Suppressor macrophage (primary cell): ENCODE measurements at regions not wholly inside any gene's neighbourhood (a gene's known extent, or its start where the extent isn't known, plus 50 kb on each side); places are given as distances from the start of the nearest gene placed in this dataset.
A peak's percentile ranks its signal among the peaks of the same experiment; 100 is the strongest.
"Not testable (repeated sequence)": the region's sequence is repeated elsewhere in the genome, so short reads cannot be mapped to it uniquely, and the experiment has no call there.

ENCODE experiments used
- DNase-seq, 4 experiments: peaks; one replicate each; pipeline ENCODE4 v3.0.0-alpha.2; 2020 to 2022

DNA sequence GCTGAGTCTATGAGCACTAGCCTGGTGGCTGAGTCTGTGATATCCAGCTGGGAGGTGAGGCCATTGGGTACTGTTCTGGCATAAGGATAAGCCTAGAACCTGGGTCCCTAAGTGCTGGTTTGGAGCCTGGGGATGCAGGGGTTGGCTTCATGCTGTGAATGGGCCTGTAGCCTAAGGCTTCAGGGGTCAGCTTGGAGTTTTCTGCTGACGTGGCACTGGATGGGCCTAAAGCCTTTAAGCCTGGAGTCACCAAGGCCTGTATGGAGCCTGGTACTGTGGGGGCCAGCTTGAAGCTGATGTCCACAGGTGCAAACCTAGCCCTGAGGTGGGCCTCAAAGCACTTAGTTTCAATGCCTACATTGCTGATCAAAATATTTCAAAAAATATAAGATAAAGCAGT is 979.6 kb upstream of the POU3F4 start:
- no peak for DNase-seq

DNA sequence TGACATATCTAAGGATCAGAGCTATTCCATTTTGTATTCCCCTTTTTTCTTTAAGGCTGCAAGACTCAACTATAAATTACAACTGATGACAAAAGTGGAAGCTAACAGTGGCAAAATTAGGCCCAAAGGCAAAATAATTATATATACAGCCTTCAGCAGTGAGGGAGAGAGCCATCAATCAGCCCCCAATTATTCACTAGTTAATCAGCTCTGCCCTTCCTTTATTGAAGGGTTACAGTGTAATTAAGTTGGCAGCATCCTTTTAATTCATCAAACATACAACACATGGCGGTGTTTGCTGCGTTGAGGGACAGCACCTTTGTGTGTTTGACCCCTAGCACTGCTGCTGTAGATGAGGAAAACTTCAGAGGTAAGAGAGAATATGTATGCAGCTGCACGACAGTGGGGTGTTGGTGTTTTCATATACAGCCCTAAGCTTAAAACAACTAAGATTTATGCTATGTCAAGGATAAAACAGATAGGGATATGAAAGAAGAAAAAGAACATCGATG is 973.9 kb upstream of the POU3F4 start:
- DNase-seq = no peak

DNA sequence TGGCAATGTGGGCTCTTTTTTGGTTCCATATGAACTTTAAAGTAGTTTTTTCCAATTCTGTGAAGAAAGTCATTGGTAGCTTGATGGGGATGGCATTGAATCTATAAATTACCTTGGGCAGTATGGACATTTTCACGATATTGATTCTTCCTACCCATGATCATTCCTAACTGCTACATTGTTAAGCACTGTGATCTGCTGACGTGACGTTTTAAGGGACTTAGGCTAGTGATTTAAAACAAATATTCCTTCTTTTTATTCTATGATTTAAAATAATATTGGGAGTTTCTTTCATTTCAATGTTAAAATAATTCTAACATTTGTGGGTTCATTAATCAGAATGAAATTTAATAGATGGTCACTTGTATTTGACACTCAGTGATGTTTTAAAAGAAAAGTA is 970.9 kb upstream of the POU3F4 start:
- not testable (repeated sequence) for DNase-seq

DNA sequence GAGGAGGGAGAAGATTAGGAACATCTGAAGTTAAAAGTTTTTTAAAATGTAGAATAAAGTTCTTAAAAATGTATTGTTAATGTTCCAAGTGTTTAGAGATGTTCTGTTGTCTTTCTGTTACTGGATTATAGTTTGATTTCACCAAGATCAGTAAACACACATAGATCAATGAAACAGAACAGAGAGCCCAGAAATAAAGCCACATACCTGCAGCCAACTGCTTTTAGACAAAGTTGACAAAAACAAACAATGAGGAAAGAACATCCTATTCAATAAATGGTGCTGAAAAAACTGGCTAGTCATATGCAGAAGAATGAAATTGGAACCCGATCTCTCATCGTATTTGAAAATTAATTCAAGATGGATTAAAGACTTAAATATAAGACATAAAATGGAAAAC is 966.3 kb upstream of the POU3F4 start:
- DNase-seq = no peak

DNA sequence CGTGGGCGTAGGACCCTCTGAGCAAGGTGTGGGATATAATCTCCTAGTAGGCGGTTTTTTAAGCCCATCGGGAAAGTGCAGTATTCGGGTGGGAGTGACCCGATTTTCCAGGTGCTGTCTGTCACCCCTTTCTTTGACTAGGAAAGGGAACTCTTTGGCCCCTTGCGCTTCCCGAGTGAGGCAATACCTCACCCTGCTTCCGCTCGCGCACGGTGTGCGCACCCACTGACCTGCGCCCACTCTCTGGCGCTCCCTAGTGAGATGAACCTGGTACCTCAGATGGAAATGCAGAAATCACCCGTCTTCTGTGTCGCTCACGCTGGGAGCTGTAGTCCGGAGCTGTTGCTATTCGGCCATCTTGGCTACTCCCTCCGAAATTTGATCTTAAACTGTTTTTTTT is 955.9 kb upstream of the POU3F4 start:
- not testable (repeated sequence) for DNase-seq

DNA sequence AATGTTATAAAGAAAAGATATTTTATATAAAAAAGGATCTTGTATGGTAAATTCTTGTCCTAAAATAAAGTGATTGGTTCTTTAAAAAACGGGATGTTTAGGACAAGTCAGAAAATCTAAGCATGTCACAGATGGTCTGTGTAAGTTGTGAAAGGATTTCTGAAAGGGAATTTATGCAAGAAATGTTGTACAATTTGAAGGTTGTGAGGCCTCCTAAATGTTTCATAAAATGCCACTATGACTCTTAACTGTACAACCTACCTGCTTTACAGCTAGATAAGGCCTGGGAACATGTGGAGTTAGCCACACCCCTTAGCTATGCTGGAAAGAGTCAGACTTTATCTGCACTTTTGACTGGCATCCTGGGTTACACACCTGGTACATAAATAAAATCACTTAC is 951.5 kb upstream of the POU3F4 start:
- DNase-seq = no peak

DNA sequence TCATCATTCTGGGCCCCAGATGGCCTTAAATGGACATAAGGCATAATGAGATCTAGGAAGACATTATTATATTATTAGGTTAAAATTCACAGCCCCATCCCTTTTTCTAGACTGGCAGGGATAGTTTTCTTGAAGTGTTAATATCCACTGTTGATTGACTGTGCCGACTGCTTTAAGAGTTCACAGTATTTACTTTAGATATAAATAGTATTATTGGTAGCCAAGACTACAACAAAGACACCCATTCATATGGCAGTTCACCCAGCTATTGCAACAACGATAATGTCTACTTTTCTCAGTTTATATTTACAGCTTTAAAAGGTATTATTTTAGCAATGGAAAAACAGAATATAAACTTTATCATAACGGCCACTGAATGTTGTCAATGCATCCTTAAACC is 922.2 kb upstream of the POU3F4 start:
- DNase-seq = no peak

DNA sequence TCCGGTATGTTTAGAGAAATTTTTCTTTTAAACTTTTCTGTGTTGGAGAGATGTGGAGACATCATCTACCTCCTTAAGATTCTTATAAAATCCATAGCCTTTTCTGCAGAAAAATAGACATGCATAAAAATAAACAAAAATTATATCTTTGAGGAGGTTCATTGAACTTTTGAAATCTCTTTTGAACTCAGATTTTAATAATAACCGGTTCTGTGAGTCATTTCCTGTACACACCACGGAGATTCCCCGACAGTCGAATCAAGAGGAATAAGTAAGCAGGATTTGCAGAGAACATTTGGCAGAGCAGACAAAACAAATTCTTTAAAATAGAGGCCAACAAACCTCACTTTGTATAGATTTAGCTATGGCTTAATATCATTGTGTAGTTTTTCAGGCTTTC is 918.7 kb upstream of the POU3F4 start:
- DNase-seq = no peak

DNA sequence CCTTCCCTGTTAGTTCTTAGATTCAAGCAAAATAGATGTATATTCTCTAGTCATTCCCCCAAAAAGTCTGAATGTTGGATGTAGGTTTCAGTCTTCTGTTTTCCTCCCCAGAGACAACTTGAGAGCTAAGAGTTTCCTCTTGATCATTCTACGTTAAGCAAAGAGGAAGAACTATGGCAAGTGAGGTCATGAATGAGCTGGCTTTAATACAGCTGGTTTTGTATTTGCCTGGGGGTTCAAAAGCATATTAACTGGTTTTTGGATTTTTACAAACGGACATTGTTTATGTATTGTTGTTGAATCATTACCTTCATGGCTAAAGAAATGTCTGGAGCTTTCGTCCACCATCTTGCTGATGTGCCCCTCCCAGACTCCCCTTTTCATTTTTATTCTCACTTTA is 916.7 kb upstream of the POU3F4 start:
- DNase-seq = no peak

DNA sequence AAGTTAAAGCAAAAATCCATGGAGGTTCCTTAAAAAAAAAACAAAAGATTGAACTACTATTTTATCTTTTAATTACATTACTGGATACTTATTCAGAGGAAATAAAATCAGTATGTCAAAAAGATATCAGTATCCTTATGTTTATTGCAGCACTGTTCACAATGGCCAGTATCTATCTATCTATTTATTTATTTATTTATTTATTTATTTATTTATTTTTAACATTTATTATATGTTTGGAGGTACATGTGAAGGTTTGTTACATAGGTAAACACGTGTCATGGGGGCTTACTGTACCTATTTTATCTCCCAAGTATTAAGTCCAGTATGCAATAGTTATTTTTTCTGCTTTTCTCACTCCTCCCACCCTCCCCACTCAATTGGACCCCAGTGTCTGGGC is 881.1 kb upstream of the POU3F4 start:
- no peak for DNase-seq

DNA sequence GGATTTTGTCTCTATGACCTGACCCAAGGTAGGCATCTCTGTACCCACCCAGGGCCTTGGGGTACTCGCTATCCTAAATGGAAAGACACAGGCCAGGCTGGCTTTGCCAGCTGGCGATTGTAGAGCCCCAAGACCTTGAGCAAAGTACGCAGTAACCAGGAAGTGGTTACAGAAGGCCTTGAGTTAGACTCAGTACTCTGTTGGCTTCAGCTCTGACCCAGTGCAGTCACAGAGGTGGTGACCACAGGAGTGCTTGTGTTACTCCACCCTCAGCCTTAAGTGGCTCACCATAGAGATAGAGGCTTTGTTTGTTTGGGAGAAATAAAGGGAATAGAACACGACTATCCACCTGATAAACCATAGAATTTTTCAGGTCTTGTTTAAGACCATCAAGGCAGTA is 880.5 kb upstream of the POU3F4 start:
- DNase-seq = no peak

DNA sequence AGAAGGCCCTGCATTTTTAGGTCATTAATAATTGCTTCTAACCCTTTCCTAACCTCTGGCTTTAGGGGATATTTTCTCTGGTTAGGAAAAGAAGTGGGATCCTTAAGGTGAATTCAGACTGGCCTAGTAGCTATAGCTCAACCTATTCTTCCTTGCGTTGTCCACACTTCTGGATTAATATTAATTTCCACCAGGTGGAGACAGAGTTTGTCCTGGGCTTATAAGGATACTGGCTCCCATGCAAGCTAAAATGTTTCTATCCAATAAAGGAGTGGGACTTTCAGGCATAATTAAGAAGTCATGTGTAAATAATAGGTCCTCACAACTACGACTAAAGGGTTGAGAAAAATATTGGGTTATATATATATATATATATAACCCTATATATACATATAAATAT is 860.0 kb upstream of the POU3F4 start:
- no peak for DNase-seq

DNA sequence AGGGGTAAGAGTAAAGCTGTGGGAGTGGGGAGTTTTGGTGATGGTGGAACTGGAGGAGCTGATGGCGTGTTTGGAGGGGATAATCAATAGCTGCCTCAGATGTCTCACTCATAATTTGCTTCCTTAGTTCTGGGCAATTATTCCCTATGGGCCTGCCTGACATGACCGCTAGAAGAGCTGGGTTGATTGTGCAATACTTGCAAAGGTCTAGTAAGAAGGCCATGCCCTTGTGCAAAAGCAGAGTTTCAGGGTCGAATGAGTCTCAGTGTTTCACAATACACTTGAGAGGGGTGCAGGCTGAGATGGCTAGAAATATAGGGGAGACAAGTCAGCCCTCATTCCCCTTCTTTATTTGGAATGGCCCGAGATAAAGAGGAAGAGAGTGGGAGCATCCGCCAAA is 858.4 kb upstream of the POU3F4 start:
- DNase-seq = no peak

DNA sequence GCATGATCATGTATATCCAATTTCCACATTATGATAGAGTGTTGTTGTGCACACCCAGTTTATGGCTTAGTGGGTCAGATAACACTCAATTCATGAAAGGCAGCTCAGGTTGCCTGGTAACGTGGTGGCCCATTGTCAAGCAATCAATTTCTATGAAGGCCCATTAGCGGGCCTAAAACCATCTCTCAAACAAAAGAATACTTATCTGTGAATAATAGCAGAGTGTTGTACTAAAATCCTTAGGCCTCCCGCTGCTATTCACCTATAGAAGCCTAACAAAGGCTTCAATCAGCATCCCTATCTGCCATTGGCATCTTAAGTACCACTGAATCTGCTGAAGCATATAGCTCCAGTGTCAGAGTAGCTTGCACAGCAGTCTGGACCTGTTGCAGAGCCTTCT is 849.6 kb upstream of the POU3F4 start:
- no peak for DNase-seq

DNA sequence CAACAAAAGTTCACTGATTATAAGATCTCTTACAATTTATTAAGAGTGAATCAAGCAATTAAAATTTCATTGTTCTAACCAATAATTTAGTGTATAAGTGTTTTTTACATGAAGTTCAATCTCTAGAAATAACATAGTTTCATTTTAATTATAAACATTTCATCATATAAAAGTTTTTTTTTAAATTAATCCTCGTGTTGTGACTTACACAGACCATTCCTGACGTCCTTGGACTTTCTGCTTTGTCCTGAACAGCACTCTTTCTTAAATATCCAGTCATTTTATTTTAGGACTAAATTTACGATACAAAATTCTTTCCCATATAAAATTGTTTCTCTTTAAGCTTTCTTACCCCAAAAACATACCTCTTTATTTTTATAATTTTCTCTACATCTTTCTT is 841.7 kb upstream of the POU3F4 start:
- DNase-seq = no peak

DNA sequence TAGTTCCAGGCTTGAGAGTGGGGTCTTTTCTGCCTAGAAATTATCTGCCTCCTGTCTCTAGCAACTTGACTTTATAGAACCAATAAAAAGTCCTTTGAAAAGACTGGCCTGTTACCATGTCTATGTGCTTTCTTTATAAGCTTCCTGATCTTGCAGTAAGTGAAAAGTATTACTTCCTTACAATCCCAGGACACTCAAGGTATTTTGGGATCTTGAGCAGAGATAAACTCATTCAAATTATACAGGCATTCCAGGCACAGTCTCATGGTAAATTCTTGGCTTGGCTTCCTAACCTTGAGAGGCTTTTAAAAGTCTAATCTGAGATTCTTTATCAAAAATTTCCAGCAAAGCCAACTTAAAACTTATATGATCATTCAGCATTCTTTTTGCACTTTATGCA is 833.0 kb upstream of the POU3F4 start:
- no peak for DNase-seq

DNA sequence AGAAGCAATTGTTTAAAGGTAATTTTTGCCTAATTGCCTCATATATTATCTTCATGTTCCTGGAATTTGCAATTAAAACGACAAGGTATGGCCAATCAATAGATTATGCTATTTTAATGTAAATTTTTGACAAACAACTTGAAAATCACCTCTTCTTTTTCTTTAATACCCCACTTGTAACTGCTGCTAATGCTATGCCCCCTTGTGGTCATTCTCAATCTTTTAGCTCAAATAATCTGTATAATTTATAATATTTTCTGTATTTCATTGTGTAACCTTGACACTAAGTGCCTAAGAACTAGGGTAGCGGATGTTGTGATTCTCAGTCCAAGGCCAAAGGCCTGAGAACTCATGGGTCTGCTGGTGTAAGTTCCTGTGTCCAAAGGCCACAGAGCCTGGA is 831.7 kb upstream of the POU3F4 start:
- peak in 3 of 4 experiments; percentile 1 to 2 (median 1) for DNase-seq

DNA sequence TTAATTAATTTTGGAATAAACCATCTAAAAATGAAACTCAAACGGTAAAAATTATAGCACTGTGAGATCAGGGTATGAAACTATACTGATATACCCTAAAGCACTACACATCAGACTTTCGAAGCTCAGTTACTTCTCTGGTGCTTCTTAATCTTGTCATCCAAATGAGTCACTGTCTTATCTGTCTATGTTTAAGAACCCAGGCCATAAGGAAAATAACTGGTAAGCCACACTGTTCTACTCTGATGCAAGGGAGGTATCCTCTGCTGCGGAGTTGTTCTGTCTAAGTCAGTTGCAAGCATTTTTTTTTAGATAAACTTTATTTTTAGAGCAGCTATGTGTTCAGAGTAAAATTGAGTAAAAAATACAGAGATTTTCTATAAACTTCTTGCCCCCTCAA is 830.8 kb upstream of the POU3F4 start:
- DNase-seq = no peak

DNA sequence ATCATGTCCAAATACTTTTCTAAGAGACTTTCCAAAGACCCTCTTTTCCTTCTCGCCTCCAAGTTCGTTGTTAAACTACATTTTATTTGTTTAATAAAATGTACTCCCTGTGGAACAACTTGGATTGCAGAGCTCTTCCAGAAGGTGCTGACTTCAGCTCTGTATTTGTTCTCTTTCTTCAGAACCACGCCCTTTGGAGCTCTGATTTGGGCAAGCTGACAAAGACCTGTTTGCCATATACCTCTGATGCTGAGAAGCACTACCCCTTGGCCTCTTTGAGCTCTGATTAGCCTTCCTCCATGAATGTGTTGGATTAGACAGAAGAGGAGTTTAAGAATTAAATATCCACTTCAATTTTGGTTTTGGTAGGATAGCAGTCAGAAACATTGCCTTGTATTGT is 815.1 kb upstream of the POU3F4 start:
- DNase-seq = no peak

DNA sequence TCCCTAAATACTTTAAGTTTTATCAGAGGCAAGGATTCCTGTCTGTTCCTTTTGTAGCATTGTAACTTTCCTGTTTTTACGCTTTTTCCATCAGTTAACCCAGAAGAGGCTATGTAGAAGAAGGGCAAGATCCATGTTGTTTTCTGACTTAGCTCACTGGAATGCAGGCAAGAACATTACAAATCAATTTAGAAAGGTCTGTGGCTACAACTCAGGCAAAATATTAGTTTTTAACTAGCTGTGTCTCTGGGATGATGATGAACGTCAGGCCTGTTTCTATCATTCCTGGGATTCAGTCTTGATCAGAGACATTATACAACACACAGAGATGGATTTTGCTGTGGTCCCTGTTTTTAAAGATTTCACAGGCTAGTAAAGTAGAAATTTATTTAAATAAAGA is 813.0 kb upstream of the POU3F4 start:
- DNase-seq = no peak

DNA sequence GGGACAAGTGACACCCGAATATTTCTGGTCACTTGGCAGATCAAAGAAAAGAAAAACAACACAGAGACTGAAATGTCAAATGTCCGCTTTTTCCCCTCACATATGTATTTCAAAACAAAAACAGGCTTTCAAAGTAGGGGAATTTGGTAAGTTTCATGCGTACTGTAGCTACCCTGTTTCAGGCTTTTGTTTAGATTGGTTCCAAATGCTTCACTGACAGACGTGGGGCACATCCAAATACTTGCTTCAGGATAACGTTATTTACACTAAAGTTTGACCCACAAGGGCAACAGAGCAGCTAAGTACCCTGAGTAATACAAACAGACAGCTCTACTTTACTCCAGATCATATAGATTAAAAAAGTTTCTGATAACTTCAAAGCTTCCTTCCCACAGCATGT is 804.5 kb upstream of the POU3F4 start:
- no peak for DNase-seq

DNA sequence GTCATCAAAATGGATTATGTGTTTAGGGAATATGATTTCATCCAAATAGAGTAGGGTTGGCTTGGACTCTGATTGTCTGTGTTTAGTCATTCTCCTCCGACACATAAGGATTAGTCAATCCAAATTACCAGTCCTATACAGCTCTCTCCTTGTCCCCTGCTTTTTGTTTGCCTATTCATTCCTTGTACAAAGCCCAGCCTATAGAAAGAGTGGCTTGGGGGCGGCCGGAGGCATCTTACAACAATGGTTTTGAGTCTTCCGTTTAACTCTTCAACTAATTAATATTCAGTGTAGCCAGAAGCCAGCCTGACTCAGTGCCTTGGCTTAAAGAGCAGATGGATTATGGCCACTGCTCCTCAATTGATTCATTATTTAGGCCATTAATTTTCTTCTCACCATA is 796.6 kb upstream of the POU3F4 start:
- no peak for DNase-seq

DNA sequence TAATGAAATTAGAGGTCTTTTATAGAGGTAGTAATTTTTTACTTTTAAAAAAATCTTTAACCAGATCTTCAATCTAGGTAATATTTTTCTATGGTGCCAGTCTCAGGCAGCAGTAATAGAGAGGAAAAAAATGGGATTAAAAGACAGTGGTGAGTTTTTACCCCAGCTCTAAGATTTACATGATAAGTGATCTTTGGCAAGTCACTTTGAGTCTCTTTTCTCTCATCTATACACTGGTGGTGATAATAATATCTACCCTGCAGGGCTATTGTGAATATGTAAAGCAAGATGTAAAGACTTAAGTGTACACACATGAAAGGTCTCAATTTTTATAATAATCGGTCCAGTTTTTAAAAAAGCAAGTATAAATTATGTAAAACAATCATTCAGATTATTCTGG is 786.2 kb upstream of the POU3F4 start:
- DNase-seq = no peak

DNA sequence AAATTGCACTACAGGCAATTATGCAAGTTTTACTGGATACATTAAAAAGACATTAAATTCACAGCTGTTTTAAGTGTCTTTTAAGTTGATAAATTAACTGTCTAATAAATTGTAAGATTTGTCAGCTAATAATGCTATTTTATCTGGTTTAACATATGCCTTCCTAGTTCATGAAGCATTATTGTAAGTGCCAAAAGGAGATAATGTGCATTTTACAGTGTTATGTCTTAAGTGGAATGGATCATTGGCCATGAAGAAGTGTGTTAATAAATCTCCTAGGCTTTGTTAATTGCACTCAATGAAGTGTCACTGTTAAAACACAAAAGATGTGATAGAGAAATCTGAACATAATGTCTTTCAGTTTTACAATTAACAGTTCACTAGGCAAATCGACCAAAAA is 784.3 kb upstream of the POU3F4 start:
- no peak for DNase-seq

DNA sequence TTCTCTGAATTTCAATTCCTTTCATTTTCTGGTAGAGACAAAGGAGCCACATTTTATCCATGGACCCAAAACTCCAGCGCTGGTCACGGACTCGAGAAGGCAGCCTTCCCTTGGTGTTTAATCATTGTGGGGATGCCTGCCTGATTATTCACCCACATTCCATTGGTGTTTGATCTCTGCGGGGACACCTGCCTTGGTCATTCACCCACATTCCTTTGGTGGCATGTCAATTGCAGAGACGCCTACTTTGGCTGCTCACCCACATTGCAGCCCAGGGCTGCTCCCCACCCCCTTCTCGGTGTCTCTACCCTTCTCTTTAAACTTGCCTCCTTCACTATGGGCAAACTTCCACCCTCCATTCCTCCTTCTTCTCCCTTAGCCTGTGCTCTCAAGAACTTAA is 780.7 kb upstream of the POU3F4 start:
- not testable (repeated sequence) for DNase-seq

DNA sequence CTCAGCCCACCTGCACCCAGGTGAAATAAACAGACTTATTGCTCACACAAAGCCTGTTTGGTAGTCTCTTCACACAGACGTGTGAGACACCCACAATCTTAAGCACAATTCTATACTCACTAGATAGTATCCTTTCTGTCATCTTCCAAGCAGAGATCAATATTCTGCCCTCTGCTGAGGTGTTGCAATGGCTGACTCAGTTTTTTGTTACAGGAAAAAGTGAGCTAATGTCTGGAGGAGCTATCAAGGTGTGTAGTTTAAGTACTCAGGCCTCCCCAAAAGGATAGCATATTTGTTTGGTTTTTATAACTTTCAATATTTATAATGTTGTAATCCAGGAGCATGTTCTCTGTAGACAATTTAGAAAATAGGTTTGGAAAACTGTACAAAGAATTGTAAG is 775.2 kb upstream of the POU3F4 start:
- no peak for DNase-seq
